SU-DHL-6 (cell line): ENCODE measurements at regions not wholly inside any gene's neighbourhood (a gene's known extent, or its start where the extent isn't known, plus 50 kb on each side); places are given as distances from the start of the nearest gene placed in this dataset.
"Not testable (repeated sequence)": the region's sequence is repeated elsewhere in the genome, so short reads cannot be mapped to it uniquely, and the experiment has no call there.

ENCODE experiments used
- EZH2phosphoT487 ChIP-seq: fragments of 200-600 bp; sonication (generic), shearing (Covaris generic); conservative IDR thresholded peaks from 2 replicates; pipeline ENCODE4 v1.6.1; 2018; ENCODE audit warnings: mild to moderate bottlenecking, antibody characterized with exemption, low read length, moderate library complexity, mixed read lengths
- TF ChIP-seq, protein P1 (sequence below): fragments of 200-600 bp; sonication (generic); IDR thresholded peaks from one replicate; pipeline ENCODE4 v1.5.1; 2017; ENCODE audit warnings: antibody characterized with exemption, mild to moderate bottlenecking, low read length, moderate library complexity; ENCODE audit not compliant: insufficient read depth, poor library complexity, severe bottlenecking

DNA sequence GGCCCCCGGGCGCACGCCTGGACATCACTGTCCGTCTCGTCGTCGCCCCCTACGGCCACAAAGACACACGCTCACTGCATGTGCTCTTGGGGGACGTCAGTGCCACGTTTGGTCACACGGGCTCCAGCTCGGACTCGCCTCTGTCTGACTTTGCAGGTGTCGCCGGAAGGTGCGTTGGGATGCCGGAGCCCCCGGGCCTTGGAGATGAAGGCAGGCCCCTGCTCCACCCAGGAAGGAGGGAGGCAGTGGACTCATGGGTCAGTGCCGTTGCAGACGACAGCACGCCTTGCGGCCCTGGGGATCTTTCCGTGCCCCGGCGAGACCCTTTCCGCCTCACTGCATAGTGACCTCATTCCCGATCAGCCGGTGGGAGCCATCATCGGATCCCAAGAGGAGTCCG is 1414.8 kb upstream of the PCDH10 start:
- TF ChIP-seq, protein P1, sequence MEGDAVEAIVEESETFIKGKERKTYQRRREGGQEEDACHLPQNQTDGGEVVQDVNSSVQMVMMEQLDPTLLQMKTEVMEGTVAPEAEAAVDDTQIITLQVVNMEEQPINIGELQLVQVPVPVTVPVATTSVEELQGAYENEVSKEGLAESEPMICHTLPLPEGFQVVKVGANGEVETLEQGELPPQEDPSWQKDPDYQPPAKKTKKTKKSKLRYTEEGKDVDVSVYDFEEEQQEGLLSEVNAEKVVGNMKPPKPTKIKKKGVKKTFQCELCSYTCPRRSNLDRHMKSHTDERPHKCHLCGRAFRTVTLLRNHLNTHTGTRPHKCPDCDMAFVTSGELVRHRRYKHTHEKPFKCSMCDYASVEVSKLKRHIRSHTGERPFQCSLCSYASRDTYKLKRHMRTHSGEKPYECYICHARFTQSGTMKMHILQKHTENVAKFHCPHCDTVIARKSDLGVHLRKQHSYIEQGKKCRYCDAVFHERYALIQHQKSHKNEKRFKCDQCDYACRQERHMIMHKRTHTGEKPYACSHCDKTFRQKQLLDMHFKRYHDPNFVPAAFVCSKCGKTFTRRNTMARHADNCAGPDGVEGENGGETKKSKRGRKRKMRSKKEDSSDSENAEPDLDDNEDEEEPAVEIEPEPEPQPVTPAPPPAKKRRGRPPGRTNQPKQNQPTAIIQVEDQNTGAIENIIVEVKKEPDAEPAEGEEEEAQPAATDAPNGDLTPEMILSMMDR = not testable (repeated sequence)
- not testable (repeated sequence) for TF ChIP-seq EZH2phosphoT487
